Endothelial cell of umbilical vein (primary cell): ENCODE measurements at regions not wholly inside any gene's neighbourhood (a gene's known extent, or its start where the extent isn't known, plus 50 kb on each side); places are given as distances from the start of the nearest gene placed in this dataset.

Experiments used
- EZH2 ChIP-seq: IDR thresholded peaks from 2 replicates; pipeline ENCODE4 v1.6.1; 2012; ENCODE audit warnings: borderline replicate concordance, low read depth, mild to moderate bottlenecking, moderate library complexity, low read length, inconsistent platforms; ENCODE audit not compliant: severe bottlenecking
- FOS ChIP-seq: IDR thresholded peaks from 2 replicates; pipeline ENCODE4 v1.6.1; 2011; ENCODE audit warnings: mild to moderate bottlenecking, low read length, moderate library complexity, borderline replicate concordance; ENCODE audit not compliant: insufficient read depth
- JUN ChIP-seq: IDR thresholded peaks from 2 replicates; pipeline ENCODE4 v1.6.1; 2011; ENCODE audit warnings: borderline replicate concordance, low read depth; ENCODE audit not compliant: insufficient read length, insufficient read depth
- MYC ChIP-seq: IDR thresholded peaks from one replicate; pipeline ENCODE4 v1.6.1; 2011; ENCODE audit warnings: mild to moderate bottlenecking, low read depth, low read length
- POLR2A ChIP-seq: IDR thresholded peaks from 2 replicates; pipeline ENCODE4 v1.6.1; 2012; ENCODE audit warnings: low read depth, mild to moderate bottlenecking, control low read depth, low read length
- POLR2AphosphoS5 ChIP-seq: IDR thresholded peaks from 2 replicates; pipeline ENCODE4 v1.6.1; 2012; ENCODE audit warnings: low read depth, mild to moderate bottlenecking, control low read depth, low read length, moderate library complexity; ENCODE audit not compliant: insufficient read depth
- TF ChIP-seq, protein P1 (sequence below), 2 donors: IDR thresholded peaks; 1 replicate in 1 of 2; 2 replicates in 1 of 2; pipeline ENCODE4 v1.5.1; 2011; ENCODE audit warnings: low read length in 2 of 2, mild to moderate bottlenecking in 2 of 2, moderate library complexity in 2 of 2, control low read depth in 1 of 2, inconsistent platforms in 1 of 2, low read depth in 1 of 2; ENCODE audit not compliant: insufficient read depth in 1 of 2; ENCODE audit errors: extremely low read depth in 1 of 2
- TF ChIP-seq, protein P2 (sequence below): IDR thresholded peaks from 2 replicates; pipeline ENCODE4 v1.6.1; 2011; ENCODE audit not compliant: insufficient read depth, insufficient read length

DNA sequence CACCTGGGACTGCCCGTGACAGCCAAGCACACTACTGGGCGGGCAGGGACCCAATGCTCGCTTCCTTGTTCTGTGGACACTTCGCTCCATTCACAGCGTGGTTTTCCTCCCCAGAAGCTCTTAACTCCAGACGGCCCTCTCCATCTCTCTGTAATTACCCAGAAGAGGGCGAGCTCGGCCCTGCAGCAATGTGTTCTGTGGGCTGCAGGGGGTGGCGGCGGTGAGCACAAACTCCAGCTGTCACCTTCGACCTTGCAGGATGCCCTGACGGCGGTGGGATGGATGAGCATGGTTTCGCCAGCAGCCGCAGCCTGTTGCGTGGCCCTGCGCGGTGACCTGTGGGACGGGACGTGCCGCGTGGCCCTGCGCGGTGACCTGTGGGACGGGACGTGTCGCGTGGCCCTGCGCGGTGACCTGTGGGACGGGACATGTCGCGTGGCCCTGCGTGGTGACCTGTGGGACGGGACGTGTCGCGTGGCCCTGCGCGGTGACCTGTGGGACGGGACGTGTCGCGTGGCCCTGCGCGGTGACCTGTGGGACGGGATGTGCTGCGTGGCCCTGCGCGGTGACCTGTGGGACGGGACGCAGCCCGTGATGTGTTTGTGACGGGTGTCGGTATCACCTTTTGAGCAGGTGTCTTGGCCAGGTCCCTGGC lies 1204.7 kb downstream of the BRD1 start:
- TF ChIP-seq, protein P1, sequence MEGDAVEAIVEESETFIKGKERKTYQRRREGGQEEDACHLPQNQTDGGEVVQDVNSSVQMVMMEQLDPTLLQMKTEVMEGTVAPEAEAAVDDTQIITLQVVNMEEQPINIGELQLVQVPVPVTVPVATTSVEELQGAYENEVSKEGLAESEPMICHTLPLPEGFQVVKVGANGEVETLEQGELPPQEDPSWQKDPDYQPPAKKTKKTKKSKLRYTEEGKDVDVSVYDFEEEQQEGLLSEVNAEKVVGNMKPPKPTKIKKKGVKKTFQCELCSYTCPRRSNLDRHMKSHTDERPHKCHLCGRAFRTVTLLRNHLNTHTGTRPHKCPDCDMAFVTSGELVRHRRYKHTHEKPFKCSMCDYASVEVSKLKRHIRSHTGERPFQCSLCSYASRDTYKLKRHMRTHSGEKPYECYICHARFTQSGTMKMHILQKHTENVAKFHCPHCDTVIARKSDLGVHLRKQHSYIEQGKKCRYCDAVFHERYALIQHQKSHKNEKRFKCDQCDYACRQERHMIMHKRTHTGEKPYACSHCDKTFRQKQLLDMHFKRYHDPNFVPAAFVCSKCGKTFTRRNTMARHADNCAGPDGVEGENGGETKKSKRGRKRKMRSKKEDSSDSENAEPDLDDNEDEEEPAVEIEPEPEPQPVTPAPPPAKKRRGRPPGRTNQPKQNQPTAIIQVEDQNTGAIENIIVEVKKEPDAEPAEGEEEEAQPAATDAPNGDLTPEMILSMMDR (IDR thresholded peaks at IDR 0.05; ENCODE audit: extremely low read depth in 1 of 2, insufficient read depth in 1 of 2, low read depth in 1 of 2, low read length in 2 of 2), result no peak
- TF ChIP-seq POLR2A, result no peak
- TF ChIP-seq POLR2AphosphoS5, result no peak
- TF ChIP-seq, protein P2, sequence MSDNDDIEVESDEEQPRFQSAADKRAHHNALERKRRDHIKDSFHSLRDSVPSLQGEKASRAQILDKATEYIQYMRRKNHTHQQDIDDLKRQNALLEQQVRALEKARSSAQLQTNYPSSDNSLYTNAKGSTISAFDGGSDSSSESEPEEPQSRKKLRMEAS, result no peak
- TF ChIP-seq MYC, result no peak
- no peak for TF ChIP-seq JUN
- TF ChIP-seq EZH2, result no peak
- no peak for TF ChIP-seq FOS
